ENCODE measurements at regions not wholly inside any gene's neighbourhood (a gene's known extent, or its start where the extent isn't known, plus 50 kb on each side); places are given as distances from the start of the nearest gene placed in this dataset.
"Not testable (repeated sequence)": the region's sequence is repeated elsewhere in the genome, so short reads cannot be mapped to it uniquely, and the experiment has no call there.

DNA sequence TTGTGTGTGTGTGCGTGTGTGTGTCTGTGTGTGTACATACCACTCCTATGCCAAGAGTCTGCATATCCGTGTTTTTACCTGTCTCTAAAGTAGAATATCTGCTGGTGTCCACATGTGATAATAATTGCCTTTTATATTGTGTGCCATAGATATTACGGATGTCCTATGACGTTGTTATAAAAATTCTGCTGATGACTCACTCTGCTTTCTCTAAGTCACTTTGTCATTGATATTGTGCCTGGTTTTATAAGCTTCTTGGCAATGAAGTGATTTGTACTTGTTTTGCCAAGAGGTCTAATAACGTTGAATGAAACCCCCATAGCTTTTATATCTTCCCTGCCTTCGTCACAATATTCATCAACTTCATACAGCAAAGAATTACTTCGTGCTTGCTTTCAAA lies 102.6 kb upstream of the C1GALT1C1 start:
- no peak for DNase-seq (ENCODE audit: low spot score)
- Histone ChIP-seq H3K4me1 (ENCODE audit: insufficient read depth, poor library complexity, severe bottlenecking) (peaks cover 16% of the 10 kb centered on the region), H3K27me3 (ENCODE audit: insufficient read depth, poor library complexity, severe bottlenecking) (no peaks in the 10 kb centered on the region), H3K9me3 (ENCODE audit: severe bottlenecking) (no peaks in the 10 kb centered on the region), H3K36me3 (ENCODE audit: low read depth) (no peaks in the 10 kb centered on the region), H3K27ac (ENCODE audit: poor library complexity, severe bottlenecking) (no peak overlapping the region), H3K4me3 (ENCODE audit: severe bottlenecking) (no peak overlapping the region)
- ATAC-seq (ENCODE audit: low read depth), result no peak
- TF ChIP-seq, protein P1, sequence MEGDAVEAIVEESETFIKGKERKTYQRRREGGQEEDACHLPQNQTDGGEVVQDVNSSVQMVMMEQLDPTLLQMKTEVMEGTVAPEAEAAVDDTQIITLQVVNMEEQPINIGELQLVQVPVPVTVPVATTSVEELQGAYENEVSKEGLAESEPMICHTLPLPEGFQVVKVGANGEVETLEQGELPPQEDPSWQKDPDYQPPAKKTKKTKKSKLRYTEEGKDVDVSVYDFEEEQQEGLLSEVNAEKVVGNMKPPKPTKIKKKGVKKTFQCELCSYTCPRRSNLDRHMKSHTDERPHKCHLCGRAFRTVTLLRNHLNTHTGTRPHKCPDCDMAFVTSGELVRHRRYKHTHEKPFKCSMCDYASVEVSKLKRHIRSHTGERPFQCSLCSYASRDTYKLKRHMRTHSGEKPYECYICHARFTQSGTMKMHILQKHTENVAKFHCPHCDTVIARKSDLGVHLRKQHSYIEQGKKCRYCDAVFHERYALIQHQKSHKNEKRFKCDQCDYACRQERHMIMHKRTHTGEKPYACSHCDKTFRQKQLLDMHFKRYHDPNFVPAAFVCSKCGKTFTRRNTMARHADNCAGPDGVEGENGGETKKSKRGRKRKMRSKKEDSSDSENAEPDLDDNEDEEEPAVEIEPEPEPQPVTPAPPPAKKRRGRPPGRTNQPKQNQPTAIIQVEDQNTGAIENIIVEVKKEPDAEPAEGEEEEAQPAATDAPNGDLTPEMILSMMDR (IDR thresholded peaks at IDR 0.05; ENCODE audit: poor library complexity, severe bottlenecking), result no peak

DNA sequence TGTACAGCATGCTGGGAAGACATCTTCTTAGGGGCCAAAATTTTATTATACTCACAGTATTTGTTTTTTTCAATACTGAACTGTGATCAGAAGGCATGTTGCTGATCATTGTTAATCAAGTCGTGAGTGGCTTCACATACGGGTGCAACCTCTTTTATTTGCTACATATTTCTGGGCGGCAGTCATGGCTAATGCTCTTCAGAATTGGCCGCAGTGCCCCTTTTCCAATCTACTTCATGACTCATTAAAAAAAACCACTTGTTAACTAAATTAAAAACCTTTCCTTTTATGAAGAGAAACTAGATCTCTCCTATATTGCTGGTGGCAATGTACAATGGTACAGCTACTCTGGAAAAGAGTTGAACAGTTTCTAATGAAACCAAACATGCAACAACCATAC lies 101.5 kb upstream of the C1GALT1C1 start:
- Histone ChIP-seq H3K27ac (ENCODE audit: poor library complexity, severe bottlenecking) (no peak overlapping the region), H3K9me3 (ENCODE audit: severe bottlenecking) (no peaks in the 10 kb centered on the region), H3K4me1 (ENCODE audit: insufficient read depth, poor library complexity, severe bottlenecking) (peaks cover 9% of the 10 kb centered on the region), H3K36me3 (ENCODE audit: low read depth) (no peaks in the 10 kb centered on the region), H3K4me3 (ENCODE audit: severe bottlenecking) (no peak overlapping the region), H3K27me3 (ENCODE audit: insufficient read depth, poor library complexity, severe bottlenecking) (no peaks in the 10 kb centered on the region)
- DNase-seq (ENCODE audit: low spot score), result no peak
- TF ChIP-seq, protein P1 (IDR thresholded peaks at IDR 0.05; ENCODE audit: poor library complexity, severe bottlenecking), result no peak
- ATAC-seq (ENCODE audit: low read depth), result no peak

DNA sequence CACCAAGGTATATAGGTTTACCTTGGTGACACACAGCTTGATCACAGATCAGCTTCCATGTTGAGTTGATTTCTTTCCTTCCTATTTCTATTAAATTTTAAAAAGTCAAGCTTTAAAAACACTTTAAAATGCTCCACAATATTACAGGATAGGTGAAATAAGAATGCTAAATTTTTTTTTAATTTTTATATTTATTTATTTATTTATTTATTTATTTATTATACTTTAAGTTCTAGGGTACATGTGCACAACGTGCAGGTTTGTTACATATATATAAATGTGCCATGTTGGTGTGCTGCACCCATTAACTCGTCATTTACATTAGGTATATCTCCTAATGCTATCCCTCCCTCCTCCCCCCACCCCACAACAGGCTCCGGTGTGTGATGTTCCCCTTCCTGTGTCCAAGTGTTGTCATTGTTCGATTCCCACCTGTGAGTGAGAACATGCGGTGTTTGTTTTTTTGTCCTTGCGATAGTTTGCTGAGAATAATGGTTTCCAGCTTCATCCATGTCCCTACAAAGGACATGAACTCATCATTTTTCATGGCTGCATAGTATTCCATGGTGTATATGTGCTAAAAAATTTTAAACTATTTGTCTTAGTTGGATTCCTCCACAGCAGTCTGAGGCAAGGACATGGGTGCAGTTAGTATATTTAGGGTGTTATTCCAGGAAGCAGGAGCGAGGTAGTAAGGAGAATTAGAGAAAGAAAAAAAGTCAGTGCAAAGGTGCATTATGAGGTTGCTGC lies 99.8 kb upstream of the C1GALT1C1 start:
- not testable (repeated sequence) for H3K4me3 ChIP-seq (ENCODE audit: severe bottlenecking)

DNA sequence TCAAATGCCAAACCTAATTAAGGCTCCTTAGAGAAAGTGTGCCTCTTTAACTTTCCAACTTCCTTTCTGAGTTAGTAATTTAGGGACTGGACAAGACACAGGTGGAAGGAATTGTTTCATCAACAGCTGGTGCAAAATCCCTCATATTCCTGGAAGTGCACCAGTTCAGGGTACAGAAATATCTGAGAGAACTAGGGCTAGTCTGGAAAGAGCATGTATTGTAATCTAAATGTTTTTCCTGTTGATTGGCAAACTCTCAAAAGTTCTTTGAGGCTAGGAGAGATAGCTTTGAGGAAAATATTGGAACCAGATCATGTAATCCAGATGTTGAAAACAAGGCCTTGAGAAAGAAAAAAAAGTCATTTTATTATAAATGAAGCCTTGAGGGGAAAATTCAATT lies 98.1 kb upstream of the C1GALT1C1 start:
- H3K4me1 ChIP-seq (ENCODE audit: insufficient read depth, poor library complexity, severe bottlenecking), result no peaks in the 10 kb centered on the region
- no peaks in the 10 kb centered on the region for H3K27me3 ChIP-seq (ENCODE audit: insufficient read depth, poor library complexity, severe bottlenecking)
- no peak for ATAC-seq (ENCODE audit: low read depth)
- no peak overlapping the region for H3K4me3 ChIP-seq (ENCODE audit: severe bottlenecking)
- no peaks in the 10 kb centered on the region for H3K36me3 ChIP-seq (ENCODE audit: low read depth)
- TF ChIP-seq, protein P1 (IDR thresholded peaks at IDR 0.05; ENCODE audit: poor library complexity, severe bottlenecking), result no peak
- H3K9me3 ChIP-seq (ENCODE audit: severe bottlenecking), result no peaks in the 10 kb centered on the region
- DNase-seq (ENCODE audit: low spot score), result no peak
- no peak overlapping the region for H3K27ac ChIP-seq (ENCODE audit: poor library complexity, severe bottlenecking)

More for the DNA sequence above, 99.8 kb upstream of the C1GALT1C1 start:
- H3K27ac ChIP-seq (ENCODE audit: poor library complexity, severe bottlenecking); H3K9me3 ChIP-seq (ENCODE audit: severe bottlenecking); H3K36me3 ChIP-seq (ENCODE audit: low read depth); DNase-seq (ENCODE audit: low spot score); H3K27me3 ChIP-seq (ENCODE audit: insufficient read depth, poor library complexity, severe bottlenecking); H3K4me1 ChIP-seq (ENCODE audit: insufficient read depth, poor library complexity, severe bottlenecking); ATAC-seq (ENCODE audit: low read depth): not testable (repeated sequence)

DNA sequence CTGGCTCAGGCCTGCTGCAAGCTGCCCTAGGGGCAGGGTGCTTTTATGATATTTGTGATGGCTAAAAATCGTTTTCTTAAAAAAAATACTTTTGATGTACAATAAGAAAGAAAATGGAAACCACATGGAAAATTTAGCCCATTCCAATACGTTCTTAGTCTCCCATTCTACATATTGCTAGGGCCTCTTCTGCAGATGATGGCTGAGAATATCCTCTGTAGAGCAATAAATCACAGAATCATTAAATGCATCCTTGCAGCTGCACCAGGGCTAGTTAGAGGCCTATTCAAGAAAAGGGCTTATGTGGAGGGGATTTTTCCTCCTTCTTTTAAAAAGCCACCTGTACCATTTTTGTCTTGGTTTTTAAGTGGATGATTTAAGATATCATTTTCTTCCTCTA lies 97.6 kb upstream of the C1GALT1C1 start:
- no peak overlapping the region for H3K4me3 ChIP-seq (ENCODE audit: severe bottlenecking)
- TF ChIP-seq, protein P1 (IDR thresholded peaks at IDR 0.05; ENCODE audit: poor library complexity, severe bottlenecking), result no peak
- H3K9me3 ChIP-seq (ENCODE audit: severe bottlenecking), result no peaks in the 10 kb centered on the region
- no peaks in the 10 kb centered on the region for H3K27me3 ChIP-seq (ENCODE audit: insufficient read depth, poor library complexity, severe bottlenecking)
- no peak for DNase-seq (ENCODE audit: low spot score)
- no peak for ATAC-seq (ENCODE audit: low read depth)
- H3K27ac ChIP-seq (ENCODE audit: poor library complexity, severe bottlenecking), result no peak overlapping the region
- H3K4me1 ChIP-seq (ENCODE audit: insufficient read depth, poor library complexity, severe bottlenecking), result no peaks in the 10 kb centered on the region
- no peaks in the 10 kb centered on the region for H3K36me3 ChIP-seq (ENCODE audit: low read depth)

Data from RWPE2 (cell line).